ENCODE measurements at regions not wholly inside any gene's neighbourhood (a gene's known extent, or its start where the extent isn't known, plus 50 kb on each side); places are given as distances from the start of the nearest gene placed in this dataset.

DNA sequence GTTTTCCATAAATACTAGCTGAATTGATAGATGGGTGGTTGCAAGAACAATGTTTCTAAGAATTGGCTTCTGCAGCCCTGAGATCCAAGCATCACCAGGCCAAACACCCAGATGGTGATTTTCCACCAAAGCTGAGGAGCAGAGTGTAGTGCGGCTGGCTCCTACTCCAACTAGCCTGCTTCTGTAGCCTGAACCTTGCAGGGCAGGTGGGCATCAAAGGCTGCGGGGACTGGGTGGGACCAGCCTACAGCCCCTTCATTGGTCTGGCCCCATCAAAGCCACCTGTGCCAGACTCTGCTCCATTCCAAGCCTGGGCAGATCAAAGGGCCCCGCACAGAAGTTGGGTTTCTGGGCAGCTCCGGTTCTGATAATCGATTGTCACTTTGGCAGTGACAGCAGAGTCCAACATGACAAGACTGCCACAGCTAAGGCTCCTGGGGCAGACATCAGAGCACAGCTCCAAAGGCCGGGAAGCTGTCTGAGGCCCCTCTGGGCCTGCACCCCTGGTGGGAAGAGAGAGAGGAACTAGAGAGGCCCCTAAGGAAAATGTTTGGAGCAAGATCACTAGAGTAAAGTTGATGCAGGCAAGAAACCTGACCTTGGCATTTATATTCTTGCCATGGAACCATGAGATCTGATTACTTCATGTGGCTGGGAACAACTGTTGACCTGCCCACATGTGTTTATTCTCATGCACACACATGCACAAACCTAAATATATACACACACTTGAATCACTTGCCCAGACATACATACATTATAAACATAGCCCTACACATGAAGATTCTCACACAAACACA, 582.9 kb downstream of the INSC start:
- TF ChIP-seq, protein P1, sequence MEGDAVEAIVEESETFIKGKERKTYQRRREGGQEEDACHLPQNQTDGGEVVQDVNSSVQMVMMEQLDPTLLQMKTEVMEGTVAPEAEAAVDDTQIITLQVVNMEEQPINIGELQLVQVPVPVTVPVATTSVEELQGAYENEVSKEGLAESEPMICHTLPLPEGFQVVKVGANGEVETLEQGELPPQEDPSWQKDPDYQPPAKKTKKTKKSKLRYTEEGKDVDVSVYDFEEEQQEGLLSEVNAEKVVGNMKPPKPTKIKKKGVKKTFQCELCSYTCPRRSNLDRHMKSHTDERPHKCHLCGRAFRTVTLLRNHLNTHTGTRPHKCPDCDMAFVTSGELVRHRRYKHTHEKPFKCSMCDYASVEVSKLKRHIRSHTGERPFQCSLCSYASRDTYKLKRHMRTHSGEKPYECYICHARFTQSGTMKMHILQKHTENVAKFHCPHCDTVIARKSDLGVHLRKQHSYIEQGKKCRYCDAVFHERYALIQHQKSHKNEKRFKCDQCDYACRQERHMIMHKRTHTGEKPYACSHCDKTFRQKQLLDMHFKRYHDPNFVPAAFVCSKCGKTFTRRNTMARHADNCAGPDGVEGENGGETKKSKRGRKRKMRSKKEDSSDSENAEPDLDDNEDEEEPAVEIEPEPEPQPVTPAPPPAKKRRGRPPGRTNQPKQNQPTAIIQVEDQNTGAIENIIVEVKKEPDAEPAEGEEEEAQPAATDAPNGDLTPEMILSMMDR (IDR thresholded peaks at IDR 0.05), result no peak
- no peak for TF ChIP-seq POLR2A (IDR thresholded peaks at IDR 0.05)
